ENCODE measurements at regions not wholly inside any gene's neighbourhood (a gene's known extent, or its start where the extent isn't known, plus 50 kb on each side); places are given as distances from the start of the nearest gene placed in this dataset.

GRCh38 chr2:71938108-71938507, 209.6 kb downstream of the CYP26B1 start:
- no peaks in the 10 kb centered on the region for H3K9me3 Mint-ChIP-seq
- no peak for ATAC-seq
- no peak for DNase-seq
- H3K4me3 Mint-ChIP-seq: no peak overlapping the region
- peaks cover 1% of the 10 kb centered on the region for H3K27me3 Mint-ChIP-seq
- CTCF ChIA-PET: no interaction called here
- POLR2A ChIA-PET: no interaction called here
- TF ChIP-seq CTCF (IDR thresholded peaks at IDR 0.05): no peak
- no peaks in the 10 kb centered on the region for H3K4me1 Mint-ChIP-seq (ENCODE audit: low read depth)
- intact Hi-C loops (cut with micrococcal nuclease): no loop called here
- H3K27ac Mint-ChIP-seq: no peak overlapping the region
- no peaks in the 10 kb centered on the region for H3K36me3 Mint-ChIP-seq (ENCODE audit: low read depth)

GRCh38 chr2:71937396-71937795, 210.3 kb downstream of the CYP26B1 start:
- Mint-ChIP-seq H3K36me3 (ENCODE audit: low read depth) (no peaks in the 10 kb centered on the region), H3K4me1 (ENCODE audit: low read depth) (no peaks in the 10 kb centered on the region), H3K4me3 (no peak overlapping the region), H3K27me3 (peaks cover 1% of the 10 kb centered on the region), H3K9me3 (no peaks in the 10 kb centered on the region), H3K27ac (no peak overlapping the region)
- DNase-seq (no peak), ATAC-seq (no peak)
- POLR2A ChIA-PET: no interaction called here
- intact Hi-C loops (cut with micrococcal nuclease): no loop called here
- no peak for TF ChIP-seq CTCF (IDR thresholded peaks at IDR 0.05)
- CTCF ChIA-PET: interaction anchor here (1.2 kb wide), 1 partner anchor 13 kb away, joined by 10 read pairs; no protein-coding TSS in a partner anchor

- no peak overlapping the region for H3K27ac Mint-ChIP-seq
- H3K36me3 Mint-ChIP-seq (ENCODE audit: low read depth): no peaks in the 10 kb centered on the region
- H3K27me3 Mint-ChIP-seq: peaks cover 1% of the 10 kb centered on the region
- H3K9me3 Mint-ChIP-seq: no peaks in the 10 kb centered on the region
- no peak for TF ChIP-seq CTCF (IDR thresholded peaks at IDR 0.05)
- H3K4me3 Mint-ChIP-seq: no peak overlapping the region
- DNase-seq (no peak), ATAC-seq (no peak)
- intact Hi-C loops (cut with micrococcal nuclease): no loop called here
- ChIA-PET POLR2A (no interaction called here), CTCF (interaction anchor here (1.2 kb wide), 1 partner anchor 12 kb away, joined by 10 read pairs; no protein-coding TSS in a partner anchor)
- H3K4me1 Mint-ChIP-seq (ENCODE audit: low read depth): no peaks in the 10 kb centered on the region
Measured at GRCh38 chr2:71936076-71937030, 211.3 kb downstream of the CYP26B1 start.

GRCh38 chr2:71935262-71935848, 212.3 kb downstream of the CYP26B1 start:
- ChIA-PET CTCF (no interaction called here), POLR2A (interaction anchor here (1.6 kb wide), 1 partner anchor 12 kb away, joined by 3 read pairs; no protein-coding TSS in a partner anchor)
- H3K4me1 Mint-ChIP-seq (ENCODE audit: low read depth): no peaks in the 10 kb centered on the region
- no peak overlapping the region for H3K27ac Mint-ChIP-seq
- no peak overlapping the region for H3K4me3 Mint-ChIP-seq
- intact Hi-C loops (cut with micrococcal nuclease): no loop called here
- TF ChIP-seq CTCF (IDR thresholded peaks at IDR 0.05): no peak
- no peak for DNase-seq
- no peaks in the 10 kb centered on the region for H3K9me3 Mint-ChIP-seq
- peaks cover 1% of the 10 kb centered on the region for H3K27me3 Mint-ChIP-seq
- H3K36me3 Mint-ChIP-seq (ENCODE audit: low read depth): no peaks in the 10 kb centered on the region
- no peak for ATAC-seq
